IMR-90 (cell line): ENCODE measurements at regions not wholly inside any gene's neighbourhood (a gene's known extent, or its start where the extent isn't known, plus 50 kb on each side); places are given as distances from the start of the nearest gene placed in this dataset.

Experiments used
- ATAC-seq: fragments of 200-7000 bp; cut with Tn5 transposase; 2 replicates; pipeline ENCODE4 v1.9.1; 2020; ENCODE audit warnings: low read depth, mild to moderate bottlenecking, moderate library complexity
- BruUV-seq: library from RNA; stranded (reverse); fragments of 400-500 nt; replicated peaks from 2 replicates; lab custom pipeline; 2021; lab: Mats Ljungman, UMichigan
- CTCF ChIA-PET: fragments of 300-600 bp; formaldehyde crosslinking; extraction: SDS; loops from one replicate; lab custom pipeline; 2021; ENCODE audit warnings: antibody characterized with exemption; lab: Yijun Ruan, JAX
- POLR2A ChIA-PET: fragments of 300-600 bp; sonication (Branson Sonifier 250); formaldehyde crosslinking; loops from one replicate; lab custom pipeline; 2022; ENCODE audit warnings: antibody characterized with exemption; ENCODE audit not compliant: unreplicated experiment; lab: Charles Lee
- DNase-seq: peaks from one replicate; pipeline ENCODE4 v3.0.0; 2013
- H2AFZ ChIP-seq: replicated peaks from 2 replicates; pipeline ENCODE3; 2013; ENCODE audit warnings: low read length, mild to moderate bottlenecking; ENCODE audit not compliant: poor library complexity
- H2AK5ac ChIP-seq: 2 replicates; pipeline ENCODE4 v1.6.1; 2013; ENCODE audit warnings: low read depth, low read length, inconsistent platforms
- H2AK9ac ChIP-seq: replicated peaks from 2 replicates; pipeline ENCODE3; 2013; ENCODE audit warnings: mild to moderate bottlenecking, low read depth, low read length, moderate library complexity; ENCODE audit not compliant: poor library complexity
- H2BK120ac ChIP-seq: 2 replicates; pipeline ENCODE4 v1.6.1; 2013; ENCODE audit warnings: low read depth, low read length, inconsistent platforms
- H2BK15ac ChIP-seq: 3 replicates; pipeline ENCODE4 v1.6.1; 2013; ENCODE audit warnings: low read depth, low read length, inconsistent platforms
- H2BK20ac ChIP-seq: 2 replicates; pipeline ENCODE4 v1.6.1; 2013; ENCODE audit warnings: low read depth, mild to moderate bottlenecking, inconsistent platforms, low read length, moderate library complexity
- H2BK5ac ChIP-seq: 2 replicates; pipeline ENCODE4 v1.6.1; 2013; ENCODE audit warnings: mild to moderate bottlenecking, low read depth, low read length, inconsistent platforms; ENCODE audit not compliant: poor library complexity, severe bottlenecking
- H3K14ac ChIP-seq: replicated peaks from 2 replicates; pipeline ENCODE4 v1.6.1; 2013; ENCODE audit warnings: low read depth, low read length, inconsistent platforms
- H3K18ac ChIP-seq: 2 replicates; pipeline ENCODE4 v1.6.1; 2013; ENCODE audit warnings: low read depth, low read length, control low read depth
- H3K23ac ChIP-seq: 2 replicates; pipeline ENCODE4 v1.6.1; 2013; ENCODE audit warnings: low read depth, low read length, inconsistent platforms
- H3K27ac ChIP-seq: 2 replicates; pipeline ENCODE4 v1.5.1; 2013; ENCODE audit warnings: mild to moderate bottlenecking, control low read depth, low read length; ENCODE audit not compliant: insufficient read depth
- H3K27me3 ChIP-seq: 2 replicates; pipeline ENCODE4 v1.6.1; 2013; ENCODE audit warnings: low read length; ENCODE audit not compliant: control insufficient read depth, insufficient read depth
- H3K36me3 ChIP-seq: 2 replicates; pipeline ENCODE4 v1.6.1; 2013; ENCODE audit warnings: low read length, mixed read lengths; ENCODE audit not compliant: control insufficient read depth, insufficient read depth
- H3K4ac ChIP-seq: 2 replicates; pipeline ENCODE4 v1.6.1; 2013; ENCODE audit warnings: low read depth, low read length, inconsistent platforms
- H3K4me1 ChIP-seq: 2 replicates; pipeline ENCODE4 v1.6.1; 2013; ENCODE audit warnings: low read length, mixed read lengths; ENCODE audit not compliant: control insufficient read depth, insufficient read depth
- H3K4me2 ChIP-seq: 2 replicates; pipeline ENCODE4 v1.6.1; 2013; ENCODE audit warnings: low read depth, mild to moderate bottlenecking, control low read depth, low read length, moderate library complexity
- H3K4me3 ChIP-seq: 2 replicates; pipeline ENCODE4 v1.5.1; 2013; ENCODE audit warnings: low read depth, mild to moderate bottlenecking, control low read depth, low read length, moderate library complexity; ENCODE audit not compliant: insufficient read depth
- H3K56ac ChIP-seq: 2 replicates; pipeline ENCODE4 v1.6.1; 2013; ENCODE audit warnings: low read length, inconsistent platforms; ENCODE audit not compliant: insufficient read depth; ENCODE audit errors: extremely low read depth
- H3K79me1 ChIP-seq, 2 experiments: 2 replicates each; pipeline ENCODE4 v1.6.1; 2013; ENCODE audit warnings: low read length in 2 of 2, inconsistent platforms in 1 of 2, low read depth in 1 of 2
- H3K9ac ChIP-seq: 2 replicates; pipeline ENCODE4 v1.6.1; 2013; ENCODE audit warnings: low read depth, low read length, control low read depth
- H3K9me1 ChIP-seq: 2 replicates; pipeline ENCODE4 v1.6.1; 2013; ENCODE audit warnings: low read length, inconsistent platforms; ENCODE audit not compliant: insufficient read depth
- H3K9me3 ChIP-seq: 2 replicates; pipeline ENCODE4 v1.6.1; 2013; ENCODE audit warnings: low read length; ENCODE audit not compliant: control insufficient read depth, insufficient read depth
- H4K20me1 ChIP-seq: 2 replicates; pipeline ENCODE4 v1.6.1; 2013; ENCODE audit warnings: low read length, inconsistent platforms; ENCODE audit not compliant: insufficient read depth
- H4K5ac ChIP-seq: 2 replicates; pipeline ENCODE4 v1.6.1; 2013; ENCODE audit warnings: mild to moderate bottlenecking, low read depth, low read length, control low read depth
- H4K8ac ChIP-seq, 2 experiments: 2 replicates each; pipeline ENCODE4 v1.6.1; 2013; ENCODE audit warnings: low read depth in 2 of 2, low read length in 2 of 2, control low read depth in 1 of 2, inconsistent platforms in 1 of 2
- H4K91ac ChIP-seq: 2 replicates; pipeline ENCODE4 v1.6.1; 2013; ENCODE audit warnings: low read depth, low read length, inconsistent platforms; ENCODE audit not compliant: insufficient read depth
- BHLHE40 ChIP-seq: fragments of 150-350 bp; IDR thresholded peaks from 2 replicates; pipeline ENCODE4 v1.6.1; 2016; ENCODE audit warnings: mild to moderate bottlenecking, low read depth, low read length
- CEBPB ChIP-seq: IDR thresholded peaks from 2 replicates; pipeline ENCODE4 v1.6.1; 2012; ENCODE audit warnings: low read depth, low read length, improper control_type of control experiment
- CHD1 ChIP-seq: IDR thresholded peaks from 2 replicates; pipeline ENCODE4 v1.6.1; 2012; ENCODE audit warnings: low read depth, low read length, improper control_type of control experiment
- FOS ChIP-seq: fragments of 150-350 bp; IDR thresholded peaks from 2 replicates; pipeline ENCODE4 v1.6.1; 2016; ENCODE audit warnings: low read depth, low read length
- MAFK ChIP-seq: IDR thresholded peaks from 2 replicates; pipeline ENCODE4 v1.6.1; 2012; ENCODE audit warnings: low read depth, low read length, improper control_type of control experiment
- MAZ ChIP-seq: IDR thresholded peaks from 2 replicates; pipeline ENCODE4 v1.6.1; 2012; ENCODE audit warnings: low read depth, mild to moderate bottlenecking, low read length, improper control_type of control experiment, moderate library complexity, borderline replicate concordance
- MXI1 ChIP-seq: IDR thresholded peaks from 2 replicates; pipeline ENCODE4 v1.6.1; 2012; ENCODE audit warnings: low read depth, mild to moderate bottlenecking, low read length, moderate library complexity, borderline replicate concordance
- NFE2L2 ChIP-seq: fragments of 150-350 bp; IDR thresholded peaks from 2 replicates; pipeline ENCODE4 v1.6.1; 2016; ENCODE audit warnings: low read depth, mild to moderate bottlenecking, low read length
- POLR2A ChIP-seq: IDR thresholded peaks from 2 replicates; pipeline ENCODE4 v1.6.1; 2012; ENCODE audit warnings: mild to moderate bottlenecking, low read depth, low read length
- RAD21 ChIP-seq: IDR thresholded peaks from 2 replicates; pipeline ENCODE4 v1.6.1; 2012; ENCODE audit warnings: low read length, improper control_type of control experiment
- RCOR1 ChIP-seq: IDR thresholded peaks from 2 replicates; pipeline ENCODE4 v1.6.1; 2012; ENCODE audit warnings: mild to moderate bottlenecking, low read length, improper control_type of control experiment; ENCODE audit not compliant: insufficient replicate concordance
- RFX5 ChIP-seq: IDR thresholded peaks from 2 replicates; pipeline ENCODE4 v1.8.0; 2012; ENCODE audit warnings: low read depth, mild to moderate bottlenecking, low read length, moderate library complexity
- SMC3 ChIP-seq: fragments of 150-350 bp; IDR thresholded peaks from 2 replicates; pipeline ENCODE4 v1.6.1; 2016; ENCODE audit warnings: low read depth, mild to moderate bottlenecking, antibody characterized with exemption, low read length, moderate library complexity
- USF2 ChIP-seq: fragments of 150-350 bp; IDR thresholded peaks from 2 replicates; pipeline ENCODE4 v1.6.1; 2017; ENCODE audit warnings: mild to moderate bottlenecking, antibody characterized with exemption, low read length, low read depth
- WGBS, 2 experiments: methylation state at CpG; one replicate each; pipeline versions ENCODE4 v1.1.5 to v1.1.7; 2013; ENCODE audit warnings: missing lambda C conversion rate in 2 of 2; ENCODE audit not compliant: insufficient read length in 1 of 2; ENCODE audit errors: extremely low coverage in 2 of 2; 5-methylcytosine and 5-hydroxymethylcytosine counted together
- dilution Hi-C: fragments of 300-500 bp; cut with HindIII; formaldehyde crosslinking; loops from one replicate; pipeline ENCODE4 v1.14.3; 2018; ENCODE audit warnings: low sequenced_read_pairs; ENCODE audit not compliant: unreplicated experiment
- in situ Hi-C: fragments of 300-500 bp; cut with MboI; formaldehyde crosslinking; loops from 3 replicates; pipeline ENCODE4 v1.14.3; 2019; ENCODE audit warnings: low sequenced_read_pairs, inconsistent platforms, mixed read lengths
- intact Hi-C: fragments of 100-400 bp; cut with micrococcal nuclease; formaldehyde crosslinking; loops from 2 replicates; pipeline ENCODE4 v1.10.0; 2022
- TF ChIP-seq, protein P1 (sequence below): conservative IDR thresholded peaks from 2 replicates; pipeline ENCODE4 v1.5.1; 2012; ENCODE audit warnings: mild to moderate bottlenecking, low read depth, low read length, improper control_type of control experiment
- TF ChIP-seq, protein P2 (sequence below): fragments of 150-350 bp; IDR thresholded peaks from 2 replicates; pipeline ENCODE4 v1.6.1; 2016; ENCODE audit warnings: low read depth, mild to moderate bottlenecking, low read length, moderate library complexity, borderline replicate concordance

- DNase-seq = no peak
- BruUV-seq = no TSS peak
- Histone ChIP-seq H3K36me3 (no peaks in the 10 kb centered on the region), H3K4ac (peak overlapping the region; percentile 67), H3K14ac (0 out of 2 replicates have a peak overlapping the region, but pooled peaks have one; percentile 58), H3K27me3 (no peaks in the 10 kb centered on the region), H2AFZ (peak overlapping the region; percentile 34), H2AK9ac (no peak overlapping the region), H4K5ac (no peak overlapping the region), H3K4me2 (no peak overlapping the region), H4K20me1 (no peaks in the 10 kb centered on the region), H3K56ac (no peak overlapping the region), H2BK120ac (peak overlapping the region; percentile 75), H3K9me3 (no peaks in the 10 kb centered on the region), H3K79me1 (no peaks in the 10 kb centered on the region), H3K27ac (no peak overlapping the region), H2BK5ac (peak overlapping the region; percentile 86), H3K9ac (no peak overlapping the region), H3K23ac (no peak overlapping the region), H2AK5ac (peak overlapping the region; percentile 52; the same call in 1 of the 2 replicates), H4K91ac (peak overlapping the region; percentile 50), H4K8ac (no peak overlapping the region; a peak in 1 of 4 replicates), H2BK15ac (peak overlapping the region; percentile 94; the same call in 1 of the 3 replicates), H3K4me3 (no peak overlapping the region), H3K9me1 (peaks cover 18% of the 10 kb centered on the region; the same call in 1 of the 2 replicates), H3K4me1 (peaks cover 6% of the 10 kb centered on the region; the same call in 1 of the 2 replicates), H2BK20ac (peak overlapping the region; percentile 99; the same call in 1 of the 2 replicates), H3K18ac (no peak overlapping the region)
- ChIA-PET POLR2A (no interaction called here), CTCF (no interaction called here)
- no CpG with 5 or more reads among the region's 6 CpGs for WGBS, 2 experiments
- ATAC-seq = no peak
- in situ Hi-C loops (no loop called here), intact Hi-C loops (no loop called here), dilution Hi-C loops (no loop called here)
- TF ChIP-seq RFX5 (no peak), SMC3 (no peak), MAZ (no peak), RCOR1 (no peak), FOS (no peak), RAD21 (no peak), MAFK (no peak), MXI1 (no peak), USF2 (no peak), CEBPB (no peak), POLR2A (no peak), NFE2L2 (no peak), CHD1 (no peak), BHLHE40 (no peak)
- TF ChIP-seq, protein P1, sequence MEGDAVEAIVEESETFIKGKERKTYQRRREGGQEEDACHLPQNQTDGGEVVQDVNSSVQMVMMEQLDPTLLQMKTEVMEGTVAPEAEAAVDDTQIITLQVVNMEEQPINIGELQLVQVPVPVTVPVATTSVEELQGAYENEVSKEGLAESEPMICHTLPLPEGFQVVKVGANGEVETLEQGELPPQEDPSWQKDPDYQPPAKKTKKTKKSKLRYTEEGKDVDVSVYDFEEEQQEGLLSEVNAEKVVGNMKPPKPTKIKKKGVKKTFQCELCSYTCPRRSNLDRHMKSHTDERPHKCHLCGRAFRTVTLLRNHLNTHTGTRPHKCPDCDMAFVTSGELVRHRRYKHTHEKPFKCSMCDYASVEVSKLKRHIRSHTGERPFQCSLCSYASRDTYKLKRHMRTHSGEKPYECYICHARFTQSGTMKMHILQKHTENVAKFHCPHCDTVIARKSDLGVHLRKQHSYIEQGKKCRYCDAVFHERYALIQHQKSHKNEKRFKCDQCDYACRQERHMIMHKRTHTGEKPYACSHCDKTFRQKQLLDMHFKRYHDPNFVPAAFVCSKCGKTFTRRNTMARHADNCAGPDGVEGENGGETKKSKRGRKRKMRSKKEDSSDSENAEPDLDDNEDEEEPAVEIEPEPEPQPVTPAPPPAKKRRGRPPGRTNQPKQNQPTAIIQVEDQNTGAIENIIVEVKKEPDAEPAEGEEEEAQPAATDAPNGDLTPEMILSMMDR = no peak
- TF ChIP-seq, protein P2, sequence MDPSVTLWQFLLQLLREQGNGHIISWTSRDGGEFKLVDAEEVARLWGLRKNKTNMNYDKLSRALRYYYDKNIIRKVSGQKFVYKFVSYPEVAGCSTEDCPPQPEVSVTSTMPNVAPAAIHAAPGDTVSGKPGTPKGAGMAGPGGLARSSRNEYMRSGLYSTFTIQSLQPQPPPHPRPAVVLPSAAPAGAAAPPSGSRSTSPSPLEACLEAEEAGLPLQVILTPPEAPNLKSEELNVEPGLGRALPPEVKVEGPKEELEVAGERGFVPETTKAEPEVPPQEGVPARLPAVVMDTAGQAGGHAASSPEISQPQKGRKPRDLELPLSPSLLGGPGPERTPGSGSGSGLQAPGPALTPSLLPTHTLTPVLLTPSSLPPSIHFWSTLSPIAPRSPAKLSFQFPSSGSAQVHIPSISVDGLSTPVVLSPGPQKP = no peak
Observed at GRCh38 chr1:91610789-91611188, 110.1 kb downstream of the CDC7 start.
